GM20000 (cell line): ENCODE measurements at regions not wholly inside any gene's neighbourhood (a gene's known extent, or its start where the extent isn't known, plus 50 kb on each side); places are given as distances from the start of the nearest gene placed in this dataset.
"Not testable (repeated sequence)": the region's sequence is repeated elsewhere in the genome, so short reads cannot be mapped to it uniquely, and the experiment has no call there.

Experiments
- DNase-seq: peaks from one replicate; pipeline ENCODE4 v3.0.0; 2012; ENCODE audit warnings: low spot score
- TF ChIP-seq, protein P1 (sequence below): IDR thresholded peaks from 2 replicates; pipeline ENCODE4 v1.5.1; 2012; ENCODE audit warnings: mild to moderate bottlenecking, control low read depth; ENCODE audit errors: extremely low read depth, missing control alignments

DNA sequence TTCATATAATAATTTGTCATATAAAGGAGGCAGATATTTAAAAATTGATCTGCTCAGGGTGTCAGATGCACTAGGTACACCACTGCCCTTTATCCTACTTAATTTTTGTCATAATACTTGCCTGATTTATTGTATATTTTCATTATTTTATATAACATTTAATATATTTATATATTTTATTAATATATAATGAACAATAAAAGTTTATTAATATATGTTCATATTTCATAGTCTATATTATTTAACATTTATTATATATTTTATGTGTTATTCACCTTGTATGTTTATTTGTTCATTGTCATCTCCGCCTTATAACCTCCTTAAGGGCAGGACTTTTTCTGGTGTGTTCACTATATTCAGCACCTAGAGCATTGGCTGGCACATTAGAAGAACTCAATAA is 232.4 kb upstream of the AMIGO2 start:
- DNase-seq = no peak
- TF ChIP-seq, protein P1, sequence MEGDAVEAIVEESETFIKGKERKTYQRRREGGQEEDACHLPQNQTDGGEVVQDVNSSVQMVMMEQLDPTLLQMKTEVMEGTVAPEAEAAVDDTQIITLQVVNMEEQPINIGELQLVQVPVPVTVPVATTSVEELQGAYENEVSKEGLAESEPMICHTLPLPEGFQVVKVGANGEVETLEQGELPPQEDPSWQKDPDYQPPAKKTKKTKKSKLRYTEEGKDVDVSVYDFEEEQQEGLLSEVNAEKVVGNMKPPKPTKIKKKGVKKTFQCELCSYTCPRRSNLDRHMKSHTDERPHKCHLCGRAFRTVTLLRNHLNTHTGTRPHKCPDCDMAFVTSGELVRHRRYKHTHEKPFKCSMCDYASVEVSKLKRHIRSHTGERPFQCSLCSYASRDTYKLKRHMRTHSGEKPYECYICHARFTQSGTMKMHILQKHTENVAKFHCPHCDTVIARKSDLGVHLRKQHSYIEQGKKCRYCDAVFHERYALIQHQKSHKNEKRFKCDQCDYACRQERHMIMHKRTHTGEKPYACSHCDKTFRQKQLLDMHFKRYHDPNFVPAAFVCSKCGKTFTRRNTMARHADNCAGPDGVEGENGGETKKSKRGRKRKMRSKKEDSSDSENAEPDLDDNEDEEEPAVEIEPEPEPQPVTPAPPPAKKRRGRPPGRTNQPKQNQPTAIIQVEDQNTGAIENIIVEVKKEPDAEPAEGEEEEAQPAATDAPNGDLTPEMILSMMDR = no peak

DNA sequence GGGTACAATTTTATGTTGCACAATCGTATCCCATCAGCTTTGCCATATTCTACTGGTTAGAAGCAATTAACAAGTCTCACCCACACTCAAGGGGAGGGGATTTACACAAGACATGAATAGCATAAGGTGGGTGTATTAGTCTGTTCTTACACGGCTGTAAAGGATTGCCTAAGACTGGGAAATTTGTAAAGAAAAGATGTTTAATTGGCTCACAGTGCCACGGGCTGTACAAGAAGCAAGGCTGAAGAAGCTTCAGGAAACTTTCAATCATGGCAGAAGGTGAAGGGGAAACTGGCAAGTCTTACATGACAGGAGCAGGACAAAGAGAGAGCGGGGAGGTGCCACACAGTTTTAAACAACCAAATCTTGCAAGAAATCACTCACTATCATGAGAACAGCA is 231.8 kb upstream of the AMIGO2 start:
- TF ChIP-seq, protein P1 = no peak
- no peak for DNase-seq

DNA sequence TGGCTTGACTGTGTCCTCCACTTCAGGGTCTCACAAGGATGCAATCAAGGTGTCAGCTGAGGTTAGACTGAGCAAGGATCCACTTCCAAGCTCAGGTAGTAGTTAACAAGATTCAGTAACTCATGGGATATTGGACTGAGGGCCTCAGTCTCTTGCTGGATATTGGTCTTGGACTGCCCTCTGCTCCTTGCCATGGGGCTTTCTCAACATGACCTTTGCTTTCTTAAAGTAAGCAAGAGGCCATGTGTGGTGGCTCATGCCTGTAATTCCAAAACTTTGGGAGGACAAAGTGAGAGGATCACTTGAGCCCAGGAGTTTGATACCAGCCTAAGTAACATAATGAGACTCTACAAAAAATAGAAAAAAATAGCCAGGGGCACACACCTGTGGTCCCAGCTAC is 231.3 kb upstream of the AMIGO2 start:
- DNase-seq = no peak
- TF ChIP-seq, protein P1 = no peak

DNA sequence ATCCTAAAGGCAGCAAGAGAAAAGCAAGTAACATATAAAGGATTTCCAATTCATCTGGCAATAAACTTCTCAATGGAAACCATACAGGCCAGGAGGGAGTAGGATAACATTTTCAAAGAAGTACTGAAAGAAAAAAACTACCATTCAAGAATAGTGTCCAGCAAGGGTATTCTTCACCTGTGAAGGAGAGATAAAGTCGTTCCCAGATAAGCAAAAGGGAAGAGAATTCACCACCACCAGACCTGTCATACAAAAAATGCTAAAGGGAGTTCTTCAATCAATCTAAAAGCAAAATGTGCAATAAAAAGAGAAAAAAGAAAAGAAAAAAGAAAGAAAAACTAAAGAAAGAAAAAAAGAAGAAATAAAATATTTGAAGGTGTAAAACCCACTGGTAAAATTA is 228.9 kb upstream of the AMIGO2 start:
- TF ChIP-seq, protein P1 = no peak
- DNase-seq = no peak

DNA sequence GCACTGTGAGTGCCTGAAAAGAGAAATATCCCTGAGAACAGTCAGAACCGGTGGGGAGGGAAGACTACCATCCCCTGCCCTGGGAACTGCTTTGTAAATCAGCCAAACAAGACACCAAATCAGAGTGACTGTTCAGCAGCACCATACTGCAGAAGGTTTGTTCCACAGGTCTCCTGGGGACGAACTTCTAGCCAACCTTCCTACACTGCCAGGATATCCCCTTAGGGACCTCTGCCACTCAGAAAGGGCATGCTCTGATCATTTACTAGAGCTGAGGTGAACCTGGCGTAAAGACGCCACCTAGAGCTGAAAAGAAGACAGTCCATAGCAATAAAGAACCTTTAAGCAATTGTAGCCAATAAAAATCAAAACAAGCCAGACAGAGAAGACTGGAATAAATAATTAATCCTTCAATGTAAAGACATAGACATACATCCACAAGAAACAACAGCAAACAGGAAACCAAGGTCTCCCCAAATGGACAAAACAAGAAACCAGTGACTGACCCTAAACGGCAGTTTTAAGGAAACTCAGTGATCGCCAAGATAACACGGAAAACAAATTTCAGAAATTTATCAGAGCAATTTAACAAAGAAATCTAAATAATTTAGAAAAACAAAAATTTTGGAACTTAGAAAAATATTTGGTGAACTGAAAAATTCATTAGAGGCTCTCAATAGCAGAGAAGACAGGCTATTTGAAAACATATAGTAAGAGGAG is 228.1 kb upstream of the AMIGO2 start:
- peak; percentile 68 for DNase-seq
- TF ChIP-seq, protein P1 = peak; percentile 44

DNA sequence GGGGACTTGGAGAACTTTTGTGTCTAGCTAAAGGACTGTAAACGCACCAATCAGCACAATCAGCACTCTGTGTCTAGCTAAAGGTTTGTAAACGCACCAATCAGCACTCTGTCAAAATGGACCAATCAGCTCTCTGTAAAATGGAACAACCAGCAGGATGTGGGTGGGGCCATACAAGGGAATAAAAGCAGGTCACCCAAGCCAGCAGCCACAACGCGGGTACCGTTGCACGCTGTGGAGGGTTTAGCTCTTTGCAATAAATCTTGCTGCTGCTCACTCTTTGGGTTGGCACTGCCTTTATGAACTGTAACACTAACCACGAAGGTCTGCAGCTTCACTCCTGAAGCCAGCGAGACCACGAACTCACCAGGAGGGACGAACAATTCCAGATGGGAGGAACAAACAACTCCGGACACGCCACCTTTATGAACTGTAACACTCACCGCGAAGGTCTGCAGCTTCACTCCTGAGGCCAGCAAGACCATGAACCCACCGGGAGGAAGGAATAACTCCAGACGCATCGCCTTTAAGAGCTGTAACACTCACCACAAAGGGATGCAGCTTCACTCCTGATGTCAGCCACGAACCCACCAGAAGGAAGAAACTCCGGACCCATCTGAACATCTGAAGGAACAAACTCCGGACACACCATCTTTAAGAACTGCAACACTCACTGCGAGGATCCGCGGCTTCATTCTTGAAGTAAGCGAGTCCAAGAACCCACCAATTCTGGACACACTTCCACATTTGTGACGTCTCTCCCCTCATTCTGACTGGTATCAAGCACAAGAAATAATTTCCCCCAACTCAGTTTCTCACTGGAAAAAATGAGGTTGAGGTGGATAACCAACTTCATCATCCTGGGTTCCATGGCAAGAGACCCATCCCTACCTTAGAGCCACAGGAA is 227.3 kb upstream of the AMIGO2 start:
- DNase-seq = not testable (repeated sequence)

DNA sequence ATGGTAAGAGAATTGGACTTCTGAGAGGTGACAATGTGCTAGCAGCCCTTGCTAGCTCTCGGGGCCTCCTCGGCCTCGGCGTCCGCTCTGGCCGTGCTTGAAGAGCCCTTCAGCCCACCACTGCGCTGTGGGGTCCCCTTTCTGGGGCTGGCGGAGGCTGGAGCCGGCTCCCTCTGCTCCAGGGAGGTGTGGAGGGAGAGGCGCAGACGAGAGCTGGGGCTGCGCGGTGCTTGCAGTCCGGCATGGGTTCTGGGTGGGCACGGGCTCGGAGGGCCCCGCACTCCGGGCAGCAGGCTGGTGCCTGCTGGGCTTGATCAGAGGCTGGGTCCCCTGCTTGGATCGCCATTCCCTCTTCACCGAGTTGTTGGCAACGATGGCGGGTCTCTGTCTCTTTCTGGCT is 226.4 kb upstream of the AMIGO2 start:
- TF ChIP-seq, protein P1 = no peak
- no peak for DNase-seq
